ENCODE measurements at regions not wholly inside any gene's neighbourhood (a gene's known extent, or its start where the extent isn't known, plus 50 kb on each side); places are given as distances from the start of the nearest gene placed in this dataset.
"Not testable (repeated sequence)": the region's sequence is repeated elsewhere in the genome, so short reads cannot be mapped to it uniquely, and the experiment has no call there.

- no peak for DNase-seq
These were observed 292.9 kb downstream of the IKZF2 start for GRCh38 chr2:212858496-212858895.

GRCh38 chr2:212854771-212855170, 296.6 kb downstream of the IKZF2 start:
- no peak for DNase-seq

DNA sequence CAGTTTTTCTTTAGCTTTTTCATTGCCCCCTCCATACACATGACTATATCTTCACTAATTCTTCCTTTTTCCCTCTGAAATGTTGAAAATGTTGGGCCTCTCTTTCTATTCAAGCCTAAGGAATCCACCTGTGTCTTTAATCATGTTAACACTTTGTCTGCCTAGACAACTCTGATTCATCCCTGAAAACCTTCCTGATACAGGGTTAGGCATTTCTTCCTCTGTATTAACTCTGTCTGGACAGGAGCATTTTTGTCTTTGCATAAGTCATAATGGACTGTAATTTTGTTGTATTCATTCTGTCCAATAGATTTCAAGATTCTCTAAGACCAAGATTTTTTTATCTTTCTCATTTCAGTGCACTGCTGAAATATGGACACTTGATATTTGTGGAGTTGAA, 297.3 kb downstream of the IKZF2 start:
- DNase-seq, result no peak

DNA sequence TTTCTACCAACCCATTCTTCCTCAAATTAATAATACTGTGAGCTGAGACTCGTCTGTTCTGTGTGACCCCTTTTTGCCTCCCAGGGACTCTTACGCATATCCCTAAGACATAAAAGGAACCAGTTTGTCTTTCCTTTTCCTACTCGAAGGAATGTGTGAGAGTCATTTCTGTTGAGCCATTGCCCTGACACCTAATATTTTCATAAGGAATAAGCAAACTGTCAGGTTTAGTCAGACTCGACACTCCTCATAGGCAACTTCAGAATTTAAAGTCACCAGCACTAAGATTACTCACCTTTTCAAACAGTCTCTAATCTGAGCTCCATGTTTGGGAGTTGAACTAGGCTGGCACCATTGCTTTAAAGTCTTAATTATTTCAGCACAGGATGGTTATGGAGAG, 305.5 kb downstream of the IKZF2 start:
- peak; percentile 16 for DNase-seq

GRCh38 chr2:212843409-212844199, 305.0 kb upstream of the ERBB4 start:
- peak; percentile 66 for DNase-seq

DNA sequence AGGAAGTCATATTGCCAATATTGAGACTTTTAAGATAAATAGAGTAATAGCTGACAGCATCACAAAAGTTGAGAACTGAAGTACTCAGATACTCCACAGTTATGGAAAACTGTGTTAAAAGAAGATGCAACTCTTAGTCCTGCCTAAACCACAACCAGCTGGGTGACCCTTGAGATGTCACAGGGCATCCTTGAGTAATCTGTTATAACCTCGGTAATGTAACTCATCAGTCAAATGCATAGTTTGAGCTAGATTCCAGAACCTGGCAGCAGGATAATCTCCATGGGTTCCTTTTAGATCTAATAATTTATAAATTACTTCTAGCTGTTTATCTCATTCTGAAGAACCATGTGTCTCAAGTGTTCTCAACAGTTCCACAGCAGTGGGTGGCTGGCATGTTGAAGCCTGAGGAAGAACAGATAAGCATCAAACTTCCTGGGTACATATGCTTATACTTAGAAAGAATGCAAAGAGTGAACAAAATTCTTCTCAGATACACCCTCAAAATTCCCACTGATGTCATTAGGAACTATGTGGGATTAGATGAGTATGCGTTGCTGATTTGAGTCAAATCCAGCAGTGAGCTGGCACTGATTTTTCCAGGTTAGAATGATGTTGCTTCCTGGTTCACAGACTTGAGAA, 304.1 kb upstream of the ERBB4 start:
- DNase-seq, result peak; percentile 62

DNA sequence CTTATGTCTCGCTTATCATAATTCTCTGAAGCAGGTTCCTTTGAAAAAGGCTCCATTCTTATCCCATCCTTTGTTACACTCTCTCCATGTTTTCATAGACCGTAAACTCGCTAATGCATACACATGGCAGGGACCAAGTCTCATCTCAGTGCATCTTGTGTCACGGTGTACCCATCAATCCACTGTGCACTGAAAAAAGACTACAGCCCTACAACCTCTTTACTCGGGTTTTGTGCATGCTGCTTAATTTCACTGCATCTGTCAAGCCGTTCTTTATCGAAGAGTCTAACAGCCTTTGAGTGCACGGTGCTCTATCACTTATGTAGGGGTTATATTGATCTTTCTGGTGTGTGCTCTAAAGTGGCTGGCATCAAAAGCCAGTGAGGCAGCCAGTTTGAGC, 302.9 kb upstream of the ERBB4 start:
- no peak for DNase-seq

DNA sequence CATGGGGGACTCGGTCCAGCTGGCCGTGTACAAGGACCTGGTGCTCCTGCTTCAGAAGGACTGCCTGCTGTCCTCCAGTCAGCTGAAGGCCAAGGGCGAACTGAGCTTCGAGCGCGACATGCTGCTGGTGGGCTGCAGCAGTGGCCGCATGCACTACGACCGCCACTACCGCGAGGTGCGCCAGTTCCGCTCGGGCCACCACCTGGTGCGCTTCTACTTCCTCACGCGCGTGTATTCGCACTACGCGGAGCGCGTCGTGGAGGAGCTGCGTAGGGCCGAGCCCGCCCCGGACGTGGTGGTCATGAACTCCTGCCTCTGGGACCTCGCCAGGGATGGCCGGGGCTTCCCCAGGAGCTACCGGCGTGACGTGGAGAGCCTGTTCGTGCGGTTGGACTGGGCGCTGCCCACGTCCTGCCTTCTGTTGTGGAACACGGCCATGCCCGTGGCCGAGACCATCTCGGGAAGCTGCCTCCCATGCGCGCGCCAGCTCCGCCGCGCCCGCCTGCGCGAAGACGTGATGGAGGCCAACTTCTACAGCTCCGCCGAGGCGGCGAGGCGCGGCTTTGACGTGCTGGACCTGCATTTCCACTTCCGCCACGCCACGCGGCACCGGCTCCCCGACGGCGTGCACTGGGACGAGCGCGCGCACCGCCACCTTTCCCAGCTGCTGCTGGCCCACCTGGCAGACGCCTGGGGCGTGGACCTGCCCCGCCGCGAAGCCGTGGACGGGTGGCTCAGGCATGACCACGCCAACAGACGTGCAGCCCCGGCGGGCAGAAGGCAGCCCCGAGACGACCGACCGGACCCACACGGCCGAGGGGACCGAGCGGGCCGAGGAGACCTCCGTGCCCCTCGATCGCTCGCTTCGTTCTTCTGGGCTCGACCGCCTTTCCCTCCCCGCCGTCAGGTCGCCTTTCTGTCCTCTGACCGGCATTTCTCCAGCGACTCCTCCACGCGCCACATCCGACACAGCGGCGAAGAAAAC, 293.9 kb upstream of the ERBB4 start:
- DNase-seq, result no peak

DNA sequence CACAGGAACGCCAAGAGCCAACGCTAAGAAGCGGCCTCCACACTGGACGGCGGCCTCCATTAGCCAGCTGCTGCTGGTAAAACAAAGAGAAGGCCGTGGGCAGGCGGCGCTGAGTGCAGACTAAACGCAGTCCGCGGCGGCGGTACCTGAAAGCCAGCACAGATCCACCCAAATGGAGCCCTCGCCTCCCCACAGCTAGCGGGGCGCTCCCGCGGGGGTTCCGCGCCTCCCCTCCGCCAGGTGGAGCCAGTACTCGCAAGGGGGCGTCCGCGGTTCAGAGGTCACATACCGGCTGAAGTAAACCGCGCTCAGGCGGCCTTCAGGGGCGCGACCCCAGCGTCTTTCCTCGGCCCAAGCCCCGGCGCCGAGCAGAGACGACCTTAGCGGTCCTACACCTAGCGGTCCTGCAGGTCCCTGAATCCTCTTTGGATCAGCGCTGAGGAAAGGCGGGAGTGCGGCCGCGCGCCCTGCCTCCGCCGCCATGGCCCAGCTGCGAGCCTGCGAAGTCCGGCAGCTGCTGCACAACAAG, 293.1 kb upstream of the ERBB4 start:
- DNase-seq, result no peak

GRCh38 chr2:212816267-212816666, 277.7 kb upstream of the ERBB4 start:
- no peak for DNase-seq

- no peak for DNase-seq
These were observed 276.9 kb upstream of the ERBB4 start for GRCh38 chr2:212815453-212815852.

DNA sequence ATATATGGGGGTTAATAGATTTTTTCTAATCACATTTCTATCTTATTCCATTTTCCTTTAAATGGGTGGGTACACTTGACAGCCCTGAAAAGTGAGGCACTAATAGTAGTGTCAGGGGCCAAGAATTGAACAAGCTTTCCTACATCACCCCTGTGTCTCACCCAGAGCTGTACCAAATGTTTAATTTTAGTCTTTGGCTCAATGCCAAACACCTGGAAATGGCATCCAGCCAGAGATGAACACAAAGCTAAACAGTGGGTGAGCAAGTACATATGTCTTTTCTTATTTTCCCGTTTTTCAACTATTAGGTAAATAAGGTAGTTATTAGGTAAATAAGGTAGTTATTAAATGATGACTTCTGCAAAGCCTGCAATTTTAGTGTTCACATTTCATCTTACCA, 276.3 kb upstream of the ERBB4 start:
- DNase-seq, result no peak

GRCh38 chr2:212811921-212812320, 273.3 kb upstream of the ERBB4 start:
- no peak for DNase-seq

DNA sequence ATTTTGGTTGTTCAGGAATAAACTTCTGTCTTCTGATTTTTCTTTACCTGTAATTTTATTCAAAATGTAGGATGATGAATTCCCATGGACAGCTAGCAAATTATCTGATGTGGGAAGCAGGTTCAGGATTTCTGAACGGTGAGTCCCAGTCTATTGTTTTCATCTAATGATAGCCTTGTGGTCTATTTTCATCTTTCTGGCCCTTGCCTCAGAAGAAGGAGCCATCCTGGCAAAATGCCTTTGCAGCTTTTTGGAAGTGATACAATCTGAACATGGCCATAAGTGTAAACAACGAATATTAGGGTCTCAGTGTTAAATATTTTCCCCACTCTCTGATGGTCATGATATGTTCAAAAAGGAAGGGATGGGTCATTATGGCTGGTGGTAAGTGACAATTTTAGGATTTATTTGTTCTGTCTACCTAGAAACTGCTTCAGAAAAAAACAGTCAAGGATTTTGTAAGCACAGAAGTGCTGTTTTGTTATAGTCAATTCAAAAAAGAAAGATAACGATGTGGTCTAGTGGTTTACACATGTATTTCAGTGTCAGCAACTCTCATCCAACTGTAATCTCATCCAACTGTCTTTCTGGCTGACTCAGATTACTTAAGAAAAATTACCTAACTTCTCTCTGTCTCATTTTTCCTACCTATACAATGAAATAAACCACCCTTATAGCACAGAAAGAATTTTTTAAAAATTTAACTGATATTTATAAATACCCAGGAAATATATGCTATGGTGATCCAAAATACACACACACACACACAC, 272.6 kb upstream of the ERBB4 start:
- no peak for DNase-seq

GRCh38 chr2:212797484-212798205, 259.0 kb upstream of the ERBB4 start:
- no peak for DNase-seq

- DNase-seq, result no peak
These were observed 255.9 kb upstream of the ERBB4 start for GRCh38 chr2:212794471-212794870.

GRCh38 chr2:212791569-212791968, 253.0 kb upstream of the ERBB4 start:
- no peak for DNase-seq

DNA sequence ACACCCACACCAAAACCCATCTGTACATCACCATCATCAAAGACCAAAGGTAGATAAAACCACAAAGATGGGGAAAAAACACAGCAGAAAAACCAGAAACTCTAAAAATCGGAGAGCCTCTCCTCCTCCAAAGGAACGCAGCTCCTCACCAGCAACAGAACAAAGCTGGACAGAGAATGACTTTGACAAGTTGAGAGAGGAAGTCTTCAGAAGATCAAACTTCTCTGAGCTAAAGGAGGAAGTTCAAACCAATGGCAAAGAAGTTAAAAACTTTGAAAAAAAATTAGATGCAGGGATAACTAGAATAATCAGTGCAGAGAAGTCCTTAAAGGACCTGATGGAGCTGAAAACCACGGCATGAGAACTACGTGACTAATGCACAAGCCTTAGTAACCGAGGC, 247.5 kb upstream of the ERBB4 start:
- DNase-seq, result not testable (repeated sequence)

- DNase-seq, result peak; percentile 39
These were observed 238.5 kb upstream of the ERBB4 start for GRCh38 chr2:212777020-212777491.

GRCh38 chr2:212773808-212774339, 235.3 kb upstream of the ERBB4 start:
- no peak for DNase-seq

GRCh38 chr2:212770240-212770639, 231.6 kb upstream of the ERBB4 start:
- no peak for DNase-seq
